HG02642 (cell line): ENCODE measurements at regions not wholly inside any gene's neighbourhood (a gene's known extent, or its start where the extent isn't known, plus 50 kb on each side); places are given as distances from the start of the nearest gene placed in this dataset.

ENCODE experiments used
- ATAC-seq: cut with Tn5 transposase; IDR thresholded peaks from one replicate; pipeline ENCODE4 v1.9.1; 2021; ENCODE audit warnings: mild to moderate bottlenecking; ENCODE audit not compliant: unreplicated experiment, poor library complexity

- ATAC-seq, result no peak
Observed at GRCh38 chr1:56200896-56201295, 378.5 kb downstream of the PLPP3 start.

GRCh38 chr1:56200442-56200841, 378.9 kb downstream of the PLPP3 start:
- no peak for ATAC-seq

- ATAC-seq, result no peak
Observed at GRCh38 chr1:56199956-56200355, 379.4 kb downstream of the PLPP3 start.

- no peak for ATAC-seq
Observed at GRCh38 chr1:56199061-56199460, 380.3 kb downstream of the PLPP3 start.

- no peak for ATAC-seq
Observed at GRCh38 chr1:56197946-56198345, 381.4 kb downstream of the PLPP3 start.

GRCh38 chr1:56196839-56197238, 382.5 kb downstream of the PLPP3 start:
- ATAC-seq, result no peak

- no peak for ATAC-seq
Observed at GRCh38 chr1:56194701-56195300, 384.6 kb downstream of the PLPP3 start.

- no peak for ATAC-seq
Observed at GRCh38 chr1:56193656-56194055, 385.7 kb downstream of the PLPP3 start.

GRCh38 chr1:56191369-56191768, 388.0 kb downstream of the PLPP3 start:
- ATAC-seq, result no peak

- no peak for ATAC-seq
Observed at GRCh38 chr1:56190806-56191365, 388.5 kb downstream of the PLPP3 start.

- no peak for ATAC-seq
Observed at GRCh38 chr1:56189946-56190805, 389.2 kb downstream of the PLPP3 start.

GRCh38 chr1:56189454-56189853, 389.9 kb downstream of the PLPP3 start:
- ATAC-seq, result no peak

GRCh38 chr1:56188855-56189254, 390.5 kb downstream of the PLPP3 start:
- ATAC-seq, result no peak

- ATAC-seq, result no peak
Observed at GRCh38 chr1:56188221-56188620, 391.1 kb downstream of the PLPP3 start.

- no peak for ATAC-seq
Observed at GRCh38 chr1:56187405-56187804, 392.0 kb downstream of the PLPP3 start.

- ATAC-seq, result no peak
Observed at GRCh38 chr1:56185493-56185892, 393.9 kb downstream of the PLPP3 start.

GRCh38 chr1:56183151-56183550, 396.2 kb downstream of the PLPP3 start:
- no peak for ATAC-seq

GRCh38 chr1:56180520-56181190, 398.7 kb downstream of the PLPP3 start:
- ATAC-seq, result no peak

GRCh38 chr1:56179543-56179942, 399.8 kb downstream of the PLPP3 start:
- ATAC-seq, result no peak

- ATAC-seq, result no peak
Observed at GRCh38 chr1:56175211-56175610, 404.2 kb downstream of the PLPP3 start.
